HT1080 (cell line): ENCODE measurements at regions not wholly inside any gene's neighbourhood (a gene's known extent, or its start where the extent isn't known, plus 50 kb on each side); places are given as distances from the start of the nearest gene placed in this dataset.

Experiments
- DNase-seq: peaks from one replicate; pipeline ENCODE4 v3.0.0-alpha.2; 2015; ENCODE audit warnings: low read depth

GRCh38 chr2:236889791-236890704, 195.6 kb upstream of the COPS8 start:
- DNase-seq: no peak

DNA sequence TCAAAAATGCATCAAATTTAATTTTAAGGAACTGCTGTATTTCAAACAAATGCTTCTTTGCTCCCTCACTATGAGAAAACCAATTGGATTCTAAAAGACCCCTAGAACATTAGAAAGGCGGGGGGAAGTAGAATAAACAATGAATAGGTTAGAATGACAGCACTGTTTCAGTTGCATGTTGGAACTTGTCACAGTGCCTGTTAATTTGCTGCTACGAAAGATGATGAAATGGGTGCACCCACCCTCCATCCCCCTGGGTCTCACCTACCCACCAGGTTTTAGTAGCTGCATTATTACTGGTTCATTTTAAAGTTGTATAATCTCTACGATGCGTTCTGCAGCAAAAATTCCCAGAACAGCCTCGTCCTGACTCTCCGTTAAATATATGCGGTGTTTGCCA, 193.0 kb upstream of the COPS8 start:
- no peak for DNase-seq

DNA sequence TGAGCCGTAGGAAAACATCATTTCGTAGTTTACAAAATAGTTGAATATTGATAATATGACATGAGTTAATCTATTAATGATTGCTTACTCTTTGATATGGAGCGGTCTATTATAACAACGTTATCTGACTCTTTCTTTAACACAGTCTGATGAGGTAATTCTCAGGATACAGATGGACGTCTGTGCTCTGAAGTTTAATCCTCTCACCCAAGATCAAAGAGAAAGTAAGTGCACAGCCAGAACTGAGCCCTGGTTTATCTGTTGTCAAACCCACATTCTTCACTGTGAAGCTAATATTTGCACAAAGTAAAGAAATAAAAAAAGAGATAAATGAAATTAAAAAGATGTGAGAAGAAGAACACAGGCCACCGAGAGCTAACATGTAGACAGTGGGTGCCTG, 190.9 kb upstream of the COPS8 start:
- no peak for DNase-seq

DNA sequence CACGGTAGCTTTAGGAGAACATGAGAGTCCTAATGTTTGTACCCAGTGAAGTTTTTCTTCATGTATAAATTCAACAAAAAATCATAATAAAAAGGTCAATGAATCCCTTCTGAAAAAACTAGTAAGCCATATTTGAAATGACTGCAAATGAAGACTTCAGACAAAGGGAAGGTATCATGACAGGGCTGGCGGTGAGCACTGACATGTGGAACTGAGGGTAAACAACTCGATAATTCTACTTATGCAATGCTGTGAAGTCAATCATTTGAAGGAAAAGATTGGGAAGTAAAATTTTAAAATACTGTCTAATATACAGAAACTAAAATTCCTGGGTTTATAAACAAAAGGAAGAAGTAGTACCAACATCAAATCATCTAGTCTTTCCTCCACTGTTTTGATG, 190.2 kb upstream of the COPS8 start:
- no peak for DNase-seq

DNA sequence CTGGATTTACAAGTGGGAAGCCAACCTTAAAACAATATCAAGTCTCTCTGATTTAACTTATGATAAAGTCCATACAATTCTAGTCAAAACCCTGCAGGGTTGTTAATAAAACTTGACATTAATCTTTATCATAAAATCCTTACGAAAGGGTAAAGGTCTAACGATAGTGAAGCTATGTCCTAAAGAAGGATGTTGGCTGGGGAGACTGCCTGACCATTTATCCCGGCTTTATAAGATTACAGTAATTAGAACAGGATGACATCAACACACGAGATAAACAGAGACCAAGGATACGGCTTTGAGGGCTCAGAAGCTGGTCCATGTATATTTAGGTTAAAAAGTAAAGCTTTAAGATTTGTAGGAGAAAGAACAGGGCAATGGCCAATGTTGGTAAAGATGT, 189.0 kb upstream of the COPS8 start:
- DNase-seq: no peak

- DNase-seq: no peak
These were observed 186.5 kb upstream of the COPS8 start for GRCh38 chr2:236899146-236899545.

DNA sequence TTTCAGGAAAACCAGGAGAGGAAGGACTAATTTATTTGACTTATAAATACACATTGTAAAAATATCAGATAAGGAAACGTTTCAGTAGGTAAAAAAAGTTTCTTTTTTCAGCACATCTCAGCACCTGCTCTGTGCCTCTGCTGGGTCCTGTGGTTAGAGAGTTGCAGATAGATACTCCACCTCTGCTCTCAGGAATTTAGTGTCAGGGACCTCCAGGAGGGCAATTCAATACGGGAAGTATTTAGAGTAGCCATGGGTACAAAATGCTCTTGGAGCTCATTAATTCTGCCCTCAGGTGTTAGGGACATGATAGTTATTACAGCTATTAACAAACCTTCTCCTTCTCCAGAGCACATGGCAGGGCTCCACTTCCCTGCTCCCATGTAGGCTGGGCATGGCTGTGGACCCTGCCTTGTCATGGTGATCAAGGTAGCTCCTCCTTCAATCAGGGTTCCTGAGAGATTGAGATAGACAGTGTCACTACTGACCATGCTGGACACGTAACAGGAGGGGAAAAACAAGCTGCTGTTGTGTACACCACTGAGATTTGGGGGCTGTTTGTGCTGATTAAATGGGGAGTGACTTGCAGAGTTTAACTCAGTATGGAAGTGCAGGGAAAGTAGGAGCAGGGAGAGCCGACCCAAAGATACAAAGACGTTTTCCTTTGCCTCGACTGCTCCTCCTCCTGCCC, 185.6 kb upstream of the COPS8 start:
- DNase-seq: no peak

DNA sequence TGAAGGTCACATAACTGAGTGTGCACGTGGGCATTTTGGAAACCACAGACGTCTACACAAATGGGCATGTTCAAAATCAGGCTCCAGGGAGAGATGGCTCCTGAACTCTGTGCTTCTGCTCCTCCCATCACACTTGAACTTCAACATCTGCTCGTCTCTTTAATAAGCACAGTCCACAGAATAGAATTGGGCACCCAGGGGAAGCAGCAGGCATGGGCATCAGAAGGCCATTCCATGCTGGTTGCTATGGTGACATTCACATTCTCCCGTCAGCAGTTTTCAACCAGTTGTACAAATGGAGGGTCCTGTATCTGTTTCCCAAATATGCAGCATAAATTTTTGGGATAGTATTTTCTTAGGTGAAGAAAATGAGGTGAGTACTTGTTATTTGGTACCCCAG, 183.7 kb upstream of the COPS8 start:
- no peak for DNase-seq

GRCh38 chr2:236903978-236904377, 181.7 kb upstream of the COPS8 start:
- no peak for DNase-seq

- no peak for DNase-seq
These were observed 181.1 kb upstream of the COPS8 start for GRCh38 chr2:236904389-236905263.

- no peak for DNase-seq
These were observed 179.7 kb upstream of the COPS8 start for GRCh38 chr2:236905976-236906375.

GRCh38 chr2:236908439-236909192, 177.1 kb upstream of the COPS8 start:
- no peak for DNase-seq

GRCh38 chr2:236909193-236909504, 176.5 kb upstream of the COPS8 start:
- no peak for DNase-seq

- no peak for DNase-seq
These were observed 175.9 kb upstream of the COPS8 start for GRCh38 chr2:236909802-236910201.

GRCh38 chr2:236910781-236911495, 174.8 kb upstream of the COPS8 start:
- no peak for DNase-seq

GRCh38 chr2:236912326-236913120, 173.2 kb upstream of the COPS8 start:
- DNase-seq: no peak

DNA sequence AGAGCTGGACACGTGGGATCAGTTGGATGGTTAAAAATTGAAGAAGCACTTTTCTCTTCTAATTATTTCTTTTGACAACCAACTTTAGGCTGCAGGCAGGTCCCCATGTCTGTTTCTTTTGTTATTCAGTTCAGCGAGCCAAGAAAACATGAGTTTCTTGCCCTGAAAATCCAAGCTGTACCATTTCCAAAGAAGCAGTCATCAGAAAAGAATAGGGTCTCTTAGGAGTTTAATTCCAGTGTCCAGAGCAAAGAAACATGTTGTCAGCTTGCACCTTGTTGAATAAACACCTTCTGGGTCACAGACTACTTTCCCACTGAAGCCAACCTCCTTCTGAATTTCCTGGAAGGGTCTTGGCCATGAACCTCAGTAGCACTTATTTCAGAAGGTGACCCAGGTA, 170.5 kb upstream of the COPS8 start:
- no peak for DNase-seq

DNA sequence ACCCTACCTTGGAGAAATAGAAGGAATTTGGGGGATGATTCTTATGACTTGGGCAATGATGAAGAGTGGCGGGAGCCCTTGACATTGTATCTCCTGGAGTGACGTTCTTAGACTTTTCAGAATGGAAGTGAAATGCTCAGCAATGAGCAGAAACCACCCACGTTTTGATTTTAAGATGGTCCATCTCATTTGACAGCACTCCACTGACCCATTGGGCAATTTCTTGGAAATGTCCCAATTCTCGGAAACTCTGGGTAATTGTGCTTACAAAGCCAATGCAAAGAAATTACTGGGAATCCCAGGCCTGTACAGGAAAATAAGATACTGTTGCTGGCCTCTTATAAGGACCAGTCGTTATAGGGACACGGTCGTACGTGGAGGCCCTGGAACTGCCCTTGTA, 170.0 kb upstream of the COPS8 start:
- no peak for DNase-seq

GRCh38 chr2:236916181-236916580, 169.5 kb upstream of the COPS8 start:
- no peak for DNase-seq

GRCh38 chr2:236916651-236917050, 169.0 kb upstream of the COPS8 start:
- no peak for DNase-seq
